HG02759 (cell line): ENCODE measurements at regions not wholly inside any gene's neighbourhood (a gene's known extent, or its start where the extent isn't known, plus 50 kb on each side); places are given as distances from the start of the nearest gene placed in this dataset.

Experiments
- ATAC-seq: cut with Tn5 transposase; IDR thresholded peaks from one replicate; pipeline ENCODE4 v1.9.1; 2021; ENCODE audit warnings: mild to moderate bottlenecking, moderate library complexity; ENCODE audit not compliant: unreplicated experiment

DNA sequence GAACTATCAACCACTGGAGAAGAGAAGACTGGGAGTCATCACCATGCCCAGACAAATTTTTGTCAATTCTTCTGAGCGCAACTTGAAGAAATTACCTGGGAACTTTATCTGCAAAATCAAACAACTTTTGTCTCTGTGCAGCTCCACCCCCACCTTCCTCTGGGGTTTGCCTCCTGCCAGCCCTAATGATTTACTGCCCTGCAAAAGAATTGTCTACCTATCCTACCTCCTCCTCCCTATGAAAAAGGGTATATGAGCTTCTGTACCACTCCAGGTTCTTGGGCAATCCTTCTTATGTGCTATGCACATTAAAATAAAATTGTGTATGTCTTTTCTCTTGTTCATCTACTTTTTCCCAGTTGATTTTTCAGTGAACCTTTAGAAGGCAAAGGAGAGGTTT is 191.9 kb downstream of the URB2 start:
- ATAC-seq = no peak

DNA sequence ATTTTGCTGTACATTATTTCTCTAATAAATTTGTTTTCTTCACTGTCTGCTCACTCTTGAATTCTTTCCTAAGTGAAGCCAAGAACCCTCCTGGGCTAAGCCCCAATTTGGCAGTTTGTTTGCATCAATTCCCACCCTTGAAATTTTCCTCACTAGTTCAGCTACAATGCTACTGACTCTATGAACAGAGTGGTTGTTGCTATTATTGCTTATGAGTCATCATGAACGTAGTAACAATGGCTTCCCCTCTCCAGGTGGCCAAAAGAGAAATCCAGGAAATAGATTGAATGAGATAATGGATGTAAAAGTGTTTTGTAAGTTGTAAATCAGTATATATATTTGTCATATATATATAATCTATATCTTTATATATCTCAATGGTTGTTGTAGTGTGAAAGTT is 193.0 kb downstream of the URB2 start:
- no peak for ATAC-seq

DNA sequence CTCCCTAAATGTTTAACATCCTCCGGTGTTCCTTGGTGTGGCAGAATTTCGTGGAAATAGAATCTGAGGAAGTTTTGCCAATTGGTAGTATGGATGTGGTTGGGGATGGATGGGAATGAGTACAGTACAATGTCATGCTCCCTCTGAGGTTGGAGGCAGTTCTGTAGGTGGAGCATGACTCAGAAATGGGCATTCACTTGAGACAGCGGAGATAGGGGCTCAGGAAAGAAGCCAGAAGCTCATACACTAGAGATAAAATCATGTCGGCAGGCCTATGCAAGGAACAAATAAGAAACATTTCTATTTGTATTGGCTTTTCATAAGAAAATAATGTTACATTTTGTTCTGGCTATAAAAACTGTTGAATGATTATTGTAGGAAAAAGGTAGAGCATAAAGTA is 196.0 kb downstream of the URB2 start:
- ATAC-seq = no peak

GRCh38 chr1:229825042-229825441 is 199.0 kb downstream of the URB2 start:
- no peak for ATAC-seq

DNA sequence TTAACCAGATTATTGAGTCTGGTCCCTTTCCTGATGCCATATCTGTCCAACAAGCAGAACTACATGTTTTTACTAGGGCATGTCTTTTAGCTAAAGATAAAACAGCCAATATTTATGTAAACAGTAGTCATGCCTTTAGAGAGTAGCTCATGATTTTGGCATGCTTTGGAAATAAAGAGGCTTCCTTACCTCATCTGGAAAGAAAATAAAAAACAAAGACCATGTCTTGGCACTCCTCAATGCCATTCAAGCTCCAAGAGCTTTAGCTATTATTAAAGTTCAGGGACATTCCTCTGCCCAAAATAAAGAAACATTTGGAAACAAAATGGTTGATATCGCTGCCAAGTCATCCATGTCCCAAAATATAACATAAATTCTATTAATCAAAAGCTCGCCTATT is 202.4 kb downstream of the URB2 start:
- no peak for ATAC-seq

DNA sequence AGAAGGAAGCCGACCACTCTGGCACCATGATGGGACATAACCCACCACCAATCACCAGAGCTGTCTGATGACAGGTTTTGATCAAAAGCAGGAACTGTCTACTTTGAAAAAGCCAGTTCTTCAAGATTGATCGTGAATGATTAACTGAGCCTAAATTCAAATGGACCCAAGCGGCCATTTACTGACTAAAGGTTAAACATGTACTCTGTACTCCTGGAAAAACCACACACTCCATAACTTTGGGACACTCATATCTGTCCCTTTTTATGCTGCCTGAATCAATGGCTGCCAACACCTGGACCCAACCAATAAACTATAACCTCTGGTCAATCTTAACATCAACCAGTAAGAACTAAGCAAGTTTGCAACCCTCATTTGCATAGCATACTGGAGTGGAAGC is 206.6 kb downstream of the URB2 start:
- no peak for ATAC-seq

- no peak for ATAC-seq
Measured at GRCh38 chr1:229834230-229834629, 208.2 kb downstream of the URB2 start.

DNA sequence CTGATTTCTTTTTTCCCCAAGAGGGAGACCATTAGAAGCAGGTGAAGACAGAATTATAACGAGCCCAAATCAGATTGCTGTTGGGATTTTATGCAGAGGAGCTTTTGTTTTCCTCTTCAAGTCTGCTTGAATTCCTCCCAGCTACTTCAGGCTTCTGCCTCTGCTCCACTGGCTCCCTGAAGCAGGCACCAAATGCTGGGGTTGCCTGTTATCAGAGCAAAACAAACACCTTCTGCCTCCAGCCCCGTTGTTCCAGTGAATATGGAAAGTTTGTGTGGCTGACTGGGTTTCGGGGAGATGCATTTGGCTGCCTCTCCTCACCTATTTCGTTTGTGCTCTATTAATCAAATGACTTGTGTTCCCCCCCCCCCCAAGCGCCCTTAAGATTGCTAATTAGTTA is 209.2 kb downstream of the URB2 start:
- no peak for ATAC-seq

DNA sequence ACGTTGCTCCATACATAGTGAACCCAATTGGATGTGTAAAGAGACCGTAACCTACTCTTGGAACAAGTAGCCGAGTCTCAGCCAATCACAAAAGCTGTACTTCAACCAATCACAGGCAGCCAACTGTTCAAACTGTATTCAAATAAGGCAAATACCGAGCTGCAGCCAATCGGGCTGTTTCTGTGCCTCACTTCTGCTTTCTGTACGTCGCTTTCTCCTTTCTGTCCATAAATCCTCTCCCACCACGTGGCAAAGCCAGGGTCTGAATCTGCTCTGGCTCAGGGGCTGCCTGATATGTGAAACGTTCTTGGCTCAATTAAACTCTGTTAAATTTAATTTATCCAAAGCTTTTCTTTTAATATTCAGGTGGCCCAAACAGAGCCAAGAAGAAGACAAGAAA is 210.3 kb downstream of the URB2 start:
- no peak for ATAC-seq

- ATAC-seq = no peak
Measured at GRCh38 chr1:229838204-229838603, 212.2 kb downstream of the URB2 start.

- no peak for ATAC-seq
Measured at GRCh38 chr1:229839800-229840199, 213.8 kb downstream of the URB2 start.

GRCh38 chr1:229841230-229841629 is 215.2 kb downstream of the URB2 start:
- no peak for ATAC-seq

- no peak for ATAC-seq
Measured at GRCh38 chr1:229842302-229843255, 216.5 kb downstream of the URB2 start.

DNA sequence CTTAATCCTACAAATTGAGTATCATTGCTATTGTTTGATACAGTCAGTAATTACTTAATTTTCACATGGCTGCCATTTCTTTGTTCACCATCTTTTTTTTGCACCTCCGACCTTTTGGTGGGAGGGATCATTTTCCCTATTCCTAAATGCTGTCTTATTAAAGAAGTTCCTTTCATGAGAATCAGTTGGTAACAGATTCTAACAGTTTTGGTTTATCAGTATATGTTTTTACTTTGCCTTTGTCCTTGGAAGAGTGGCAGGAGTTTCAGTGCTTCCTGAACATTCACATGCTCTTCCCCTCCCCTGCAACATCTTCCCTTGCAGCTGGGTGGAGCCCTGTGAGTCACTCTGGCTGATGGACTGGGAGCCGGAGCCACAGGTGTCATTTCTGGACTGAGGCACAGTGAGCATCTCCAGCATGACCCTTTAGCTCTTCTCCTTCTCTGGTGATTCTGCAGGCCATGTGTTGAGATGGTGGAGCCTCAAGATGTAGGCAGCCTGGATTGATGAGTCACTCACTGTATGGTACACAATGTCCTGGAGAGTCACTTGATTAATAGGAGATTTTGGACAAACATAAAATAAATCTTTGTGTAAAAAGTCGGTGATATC is 217.7 kb downstream of the URB2 start:
- no peak for ATAC-seq

DNA sequence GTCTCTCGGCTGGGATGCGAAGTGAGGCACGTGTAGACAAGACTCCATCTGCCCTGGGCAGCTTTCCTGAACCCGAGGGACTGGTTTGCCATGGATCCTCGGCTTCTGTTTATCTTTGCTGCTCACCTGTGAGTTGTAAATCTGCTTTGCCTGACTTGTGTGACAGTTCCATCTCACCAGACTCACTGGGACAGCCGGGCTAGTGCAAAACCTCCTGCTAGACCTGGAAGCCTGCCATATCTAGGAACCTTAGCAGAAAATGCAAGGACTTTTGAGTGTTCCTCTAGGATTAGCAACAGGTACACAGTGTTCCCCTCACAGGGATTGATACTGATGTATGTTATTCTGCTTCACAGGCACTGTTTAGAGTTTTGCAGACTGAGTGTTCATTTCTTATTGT is 218.6 kb downstream of the URB2 start:
- ATAC-seq = no peak

- ATAC-seq = no peak
Measured at GRCh38 chr1:229845410-229846138, 219.5 kb downstream of the URB2 start.

- no peak for ATAC-seq
Measured at GRCh38 chr1:229846351-229846750, 220.3 kb downstream of the URB2 start.

- ATAC-seq = no peak
Measured at GRCh38 chr1:229848752-229849677, 218.0 kb upstream of the GALNT2 start.

DNA sequence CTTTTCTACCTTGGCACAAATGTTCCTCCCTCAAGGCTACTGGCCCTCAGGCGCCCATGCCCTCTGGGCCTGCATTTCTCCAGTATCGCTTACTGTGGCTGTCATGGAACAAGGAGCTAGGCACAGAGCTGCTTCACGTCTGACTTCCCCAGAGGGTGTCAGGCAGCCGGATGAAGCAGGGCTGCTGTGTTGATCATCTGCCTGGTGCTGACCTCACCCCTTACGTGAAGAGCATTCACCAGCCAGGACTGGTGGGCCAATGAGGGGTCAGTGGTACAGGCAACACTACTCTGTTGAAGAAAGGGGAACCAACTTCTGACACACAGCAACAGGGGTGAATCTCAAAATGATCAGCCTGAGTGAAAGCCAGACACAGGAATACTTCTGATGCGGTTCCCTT is 215.5 kb upstream of the GALNT2 start:
- ATAC-seq = no peak

DNA sequence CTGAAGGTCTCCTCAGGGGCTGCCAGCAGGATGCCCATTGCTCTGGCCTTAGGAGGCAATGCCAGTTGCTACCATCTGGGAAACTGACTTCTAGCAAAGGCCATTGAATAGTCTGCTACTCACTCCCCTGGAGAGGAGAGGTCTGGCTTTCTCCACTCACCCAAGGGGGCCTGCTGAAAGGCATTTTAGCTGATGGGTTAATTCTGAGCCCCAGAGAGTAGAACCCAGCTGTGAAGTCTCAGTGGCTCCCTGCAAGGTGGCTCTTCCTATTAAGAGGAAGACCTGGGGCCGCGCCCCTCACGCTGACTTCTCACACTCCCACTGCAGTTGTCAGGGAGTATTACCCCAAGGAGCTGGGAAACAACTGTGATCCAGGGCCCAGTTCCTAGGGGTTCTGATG is 213.3 kb upstream of the GALNT2 start:
- no peak for ATAC-seq

DNA sequence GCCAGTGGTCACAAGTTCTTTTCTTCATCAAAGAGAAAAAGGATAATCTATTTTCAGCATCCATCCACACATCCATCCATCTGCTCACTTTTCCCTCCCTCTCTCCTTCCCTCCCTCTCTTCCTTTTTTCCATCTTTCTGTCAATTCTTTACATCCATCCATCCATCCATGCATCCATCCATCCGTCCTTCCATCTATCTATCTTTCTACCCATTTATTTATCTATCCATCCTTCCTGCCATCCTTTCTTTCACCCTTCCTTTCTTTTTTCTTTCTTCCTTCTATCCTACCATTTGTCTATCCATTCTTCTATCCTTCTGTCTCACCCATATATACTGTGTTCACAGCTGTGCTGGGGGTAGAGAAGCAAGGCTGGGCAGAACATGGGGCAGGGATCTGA is 212.4 kb upstream of the GALNT2 start:
- no peak for ATAC-seq
